Parathyroid adenoma (tissue), 2 donors: ENCODE measurements at regions not wholly inside any gene's neighbourhood (a gene's known extent, or its start where the extent isn't known, plus 50 kb on each side); places are given as distances from the start of the nearest gene placed in this dataset.
"Not testable (repeated sequence)": the region's sequence is repeated elsewhere in the genome, so short reads cannot be mapped to it uniquely, and the experiment has no call there.

Experiments
- H2AFZ ChIP-seq: fragments of 300-600 bp; sonication (generic); one replicate; pipeline ENCODE4 v1.7.0; 2017; ENCODE audit warnings: antibody characterized with exemption, mild to moderate bottlenecking
- H3K27ac ChIP-seq: fragments of 300-600 bp; sonication (generic); one replicate; pipeline ENCODE4 v1.7.0; 2017
- H3K27me3 ChIP-seq: fragments of 300-600 bp; sonication (generic); one replicate; pipeline ENCODE4 v1.7.0; 2017; ENCODE audit warnings: low read length; ENCODE audit not compliant: control insufficient read depth, insufficient read depth
- H3K36me3 ChIP-seq: fragments of 300-600 bp; sonication (generic); one replicate; pipeline ENCODE4 v1.7.0; 2017; ENCODE audit warnings: low read length; ENCODE audit not compliant: control insufficient read depth, insufficient read depth
- H3K4me1 ChIP-seq: fragments of 300-600 bp; sonication (generic); one replicate; pipeline ENCODE4 v1.7.0; 2017; ENCODE audit warnings: control low read depth
- H3K4me2 ChIP-seq: fragments of 300-600 bp; sonication (generic); one replicate; pipeline ENCODE4 v1.7.0; 2017; ENCODE audit warnings: low read length
- H3K4me3 ChIP-seq: fragments of 300-600 bp; sonication (generic); one replicate; pipeline ENCODE4 v1.7.0; 2017; ENCODE audit warnings: low read depth, low read length
- H3K79me2 ChIP-seq: fragments of 300-600 bp; sonication (generic); one replicate; pipeline ENCODE4 v1.7.0; 2017; ENCODE audit warnings: control low read depth
- H3K9ac ChIP-seq: fragments of 300-600 bp; sonication (generic); one replicate; pipeline ENCODE4 v1.7.0; 2017; ENCODE audit warnings: mild to moderate bottlenecking
- H3K9me3 ChIP-seq: fragments of 300-600 bp; sonication (generic); one replicate; pipeline ENCODE4 v1.7.0; 2017; ENCODE audit warnings: low read length; ENCODE audit not compliant: control insufficient read depth
- CTCF ChIP-seq: fragments of 300-600 bp; sonication (generic); IDR thresholded peaks from one replicate; pipeline ENCODE4 v1.7.0; 2017; ENCODE audit warnings: antibody characterized with exemption, mild to moderate bottlenecking
- donor health status: primary hyperparathyroidism.

- H3K9ac ChIP-seq = no peak overlapping the region
- H3K4me1 ChIP-seq = no peaks in the 10 kb centered on the region
- H3K4me2 ChIP-seq = no peak overlapping the region
- no peak for TF ChIP-seq CTCF
- no peaks in the 10 kb centered on the region for H3K79me2 ChIP-seq
- H3K4me3 ChIP-seq = no peak overlapping the region
- no peak overlapping the region for H2AFZ ChIP-seq
- H3K27me3 ChIP-seq = no peaks in the 10 kb centered on the region
- no peaks in the 10 kb centered on the region for H3K9me3 ChIP-seq
- no peak overlapping the region for H3K27ac ChIP-seq
- H3K36me3 ChIP-seq = no peaks in the 10 kb centered on the region
These were observed 639.8 kb downstream of the TMEM182 start for GRCh38 chr2:103401621-103402020.

GRCh38 chr2:103402336-103402735, 640.5 kb downstream of the TMEM182 start:
- Histone ChIP-seq H3K27ac (no peak overlapping the region), H3K9ac (no peak overlapping the region), H3K9me3 (no peaks in the 10 kb centered on the region), H2AFZ (no peak overlapping the region), H3K4me1 (no peaks in the 10 kb centered on the region), H3K27me3 (no peaks in the 10 kb centered on the region), H3K4me3 (no peak overlapping the region), H3K79me2 (no peaks in the 10 kb centered on the region), H3K36me3 (no peaks in the 10 kb centered on the region), H3K4me2 (no peak overlapping the region)
- TF ChIP-seq CTCF = no peak

- Histone ChIP-seq H3K27ac (no peak overlapping the region), H3K27me3 (no peaks in the 10 kb centered on the region), H3K9ac (no peak overlapping the region), H3K36me3 (no peaks in the 10 kb centered on the region), H3K4me3 (no peak overlapping the region), H3K4me1 (no peaks in the 10 kb centered on the region), H3K79me2 (no peaks in the 10 kb centered on the region), H2AFZ (no peak overlapping the region), H3K4me2 (no peak overlapping the region), H3K9me3 (no peaks in the 10 kb centered on the region)
- TF ChIP-seq CTCF = no peak
These were observed 641.1 kb downstream of the TMEM182 start for GRCh38 chr2:103402944-103403343.

- not testable (repeated sequence) for H3K4me3 ChIP-seq, H3K9ac ChIP-seq, H3K27me3 ChIP-seq, H2AFZ ChIP-seq, H3K4me1 ChIP-seq, H3K4me2 ChIP-seq, H3K36me3 ChIP-seq, H3K79me2 ChIP-seq, H3K9me3 ChIP-seq, H3K27ac ChIP-seq
These were observed 641.6 kb downstream of the TMEM182 start for GRCh38 chr2:103403388-103403787.

- no peak overlapping the region for H2AFZ ChIP-seq
- no peaks in the 10 kb centered on the region for H3K79me2 ChIP-seq
- H3K9ac ChIP-seq = no peak overlapping the region
These were observed 648.4 kb downstream of the TMEM182 start for GRCh38 chr2:103410221-103410620.

More at GRCh38 chr2:103410221-103410620, 648.4 kb downstream of the TMEM182 start:
- H3K36me3 ChIP-seq = no peaks in the 10 kb centered on the region
- H3K9me3 ChIP-seq = no peaks in the 10 kb centered on the region
- no peaks in the 10 kb centered on the region for H3K27me3 ChIP-seq
- H3K4me3 ChIP-seq = no peak overlapping the region
- no peak for TF ChIP-seq CTCF
- H3K27ac ChIP-seq = no peak overlapping the region
- H3K4me2 ChIP-seq = no peak overlapping the region
- no peaks in the 10 kb centered on the region for H3K4me1 ChIP-seq
